ENCODE measurements at regions not wholly inside any gene's neighbourhood (a gene's known extent, or its start where the extent isn't known, plus 50 kb on each side); places are given as distances from the start of the nearest gene placed in this dataset.

DNA sequence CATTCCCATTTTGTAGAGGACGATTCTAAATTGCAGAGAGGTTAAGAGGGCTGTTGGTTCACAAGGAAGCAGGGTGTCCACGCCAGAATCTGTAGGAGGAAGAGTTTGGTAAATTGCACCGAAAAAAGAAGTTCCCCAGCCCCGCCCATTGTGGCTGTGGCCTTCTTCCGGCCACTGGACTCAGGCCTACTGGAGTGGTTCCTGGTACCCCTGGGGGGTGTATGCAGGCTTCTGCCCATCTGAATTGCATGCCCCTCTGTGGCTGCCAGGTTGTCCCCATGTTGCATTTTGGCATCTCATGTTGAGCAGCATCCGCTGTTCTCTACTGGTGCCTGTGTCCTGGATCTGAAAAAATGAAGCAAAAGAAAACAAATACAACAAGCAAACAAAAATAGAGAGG, 234.2 kb downstream of the WDR11 start:
- no peak overlapping the region for H3K27ac ChIP-seq (ENCODE audit: low read depth, low read length, poor library complexity, severe bottlenecking)
- H3K9me3 ChIP-seq (ENCODE audit: low read length) = no peaks in the 10 kb centered on the region
- H3K9me2 ChIP-seq (ENCODE audit: low read depth, low read length) = no peaks in the 10 kb centered on the region
- H3K36me3 ChIP-seq (ENCODE audit: insufficient read depth, low read length) = no peaks in the 10 kb centered on the region
- H3F3A ChIP-seq (ENCODE audit: insufficient read depth, low read length) = no peaks in the 10 kb centered on the region
- TF ChIP-seq, protein P1, sequence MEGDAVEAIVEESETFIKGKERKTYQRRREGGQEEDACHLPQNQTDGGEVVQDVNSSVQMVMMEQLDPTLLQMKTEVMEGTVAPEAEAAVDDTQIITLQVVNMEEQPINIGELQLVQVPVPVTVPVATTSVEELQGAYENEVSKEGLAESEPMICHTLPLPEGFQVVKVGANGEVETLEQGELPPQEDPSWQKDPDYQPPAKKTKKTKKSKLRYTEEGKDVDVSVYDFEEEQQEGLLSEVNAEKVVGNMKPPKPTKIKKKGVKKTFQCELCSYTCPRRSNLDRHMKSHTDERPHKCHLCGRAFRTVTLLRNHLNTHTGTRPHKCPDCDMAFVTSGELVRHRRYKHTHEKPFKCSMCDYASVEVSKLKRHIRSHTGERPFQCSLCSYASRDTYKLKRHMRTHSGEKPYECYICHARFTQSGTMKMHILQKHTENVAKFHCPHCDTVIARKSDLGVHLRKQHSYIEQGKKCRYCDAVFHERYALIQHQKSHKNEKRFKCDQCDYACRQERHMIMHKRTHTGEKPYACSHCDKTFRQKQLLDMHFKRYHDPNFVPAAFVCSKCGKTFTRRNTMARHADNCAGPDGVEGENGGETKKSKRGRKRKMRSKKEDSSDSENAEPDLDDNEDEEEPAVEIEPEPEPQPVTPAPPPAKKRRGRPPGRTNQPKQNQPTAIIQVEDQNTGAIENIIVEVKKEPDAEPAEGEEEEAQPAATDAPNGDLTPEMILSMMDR (IDR thresholded peaks at IDR 0.05; ENCODE audit: low read length) = no peak
- TF ChIP-seq EZH2 (IDR thresholded peaks at IDR 0.05; ENCODE audit: borderline replicate concordance, low read length) = no peak
- no peaks in the 10 kb centered on the region for H3K4me1 ChIP-seq (ENCODE audit: insufficient read depth, low read length, severe bottlenecking)
- no peaks in the 10 kb centered on the region for H4K20me1 ChIP-seq (ENCODE audit: insufficient read depth, low read length)
- H3K4me2 ChIP-seq (ENCODE audit: low read length) = no peak overlapping the region
- H2AFZ ChIP-seq (ENCODE audit: low read length) = no peak overlapping the region
- no peak overlapping the region for H3K4me3 ChIP-seq (ENCODE audit: low read depth, low read length, poor library complexity, severe bottlenecking)
- no peak overlapping the region for H3K9ac ChIP-seq (ENCODE audit: low read length)
- no peaks in the 10 kb centered on the region for H3K27me3 ChIP-seq (ENCODE audit: insufficient read depth, low read length)
- no peaks in the 10 kb centered on the region for H3K79me2 ChIP-seq (ENCODE audit: insufficient read depth, low read length)

DNA sequence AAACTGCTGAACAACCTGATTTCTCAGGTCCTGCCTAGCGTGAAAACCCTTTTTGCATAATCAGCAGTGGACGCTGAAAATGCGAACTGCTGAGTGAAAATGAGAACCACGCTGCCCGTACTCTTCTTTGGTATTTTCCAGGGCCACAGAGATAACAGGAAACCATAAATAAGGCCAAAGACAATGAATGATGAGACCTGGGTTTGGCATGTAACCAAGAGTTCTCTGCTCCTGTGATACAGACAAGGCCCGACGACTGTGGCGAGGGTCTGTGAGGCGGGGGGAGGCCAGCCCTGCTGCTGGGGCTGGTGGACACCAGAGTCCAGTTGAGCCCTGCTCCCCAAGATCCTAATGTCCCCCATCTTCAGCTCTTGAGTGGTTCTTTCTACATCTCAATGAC, 236.0 kb downstream of the WDR11 start:
- H3K4me1 ChIP-seq (ENCODE audit: insufficient read depth, low read length, severe bottlenecking) = no peaks in the 10 kb centered on the region
- H3K27me3 ChIP-seq (ENCODE audit: insufficient read depth, low read length) = no peaks in the 10 kb centered on the region
- H3K79me2 ChIP-seq (ENCODE audit: insufficient read depth, low read length) = no peaks in the 10 kb centered on the region
- no peak overlapping the region for H3K27ac ChIP-seq (ENCODE audit: low read depth, low read length, poor library complexity, severe bottlenecking)
- H3K9ac ChIP-seq (ENCODE audit: low read length) = no peak overlapping the region
- no peaks in the 10 kb centered on the region for H3K9me3 ChIP-seq (ENCODE audit: low read length)
- no peaks in the 10 kb centered on the region for H3K36me3 ChIP-seq (ENCODE audit: insufficient read depth, low read length)
- H3K4me2 ChIP-seq (ENCODE audit: low read length) = no peak overlapping the region
- H3K4me3 ChIP-seq (ENCODE audit: low read depth, low read length, poor library complexity, severe bottlenecking) = no peak overlapping the region
- H2AFZ ChIP-seq (ENCODE audit: low read length) = no peak overlapping the region
- TF ChIP-seq, protein P1 (IDR thresholded peaks at IDR 0.05; ENCODE audit: low read length) = no peak
- no peak for TF ChIP-seq EZH2 (IDR thresholded peaks at IDR 0.05; ENCODE audit: borderline replicate concordance, low read length)
- H4K20me1 ChIP-seq (ENCODE audit: insufficient read depth, low read length) = no peaks in the 10 kb centered on the region
- no peaks in the 10 kb centered on the region for H3F3A ChIP-seq (ENCODE audit: insufficient read depth, low read length)
- H3K9me2 ChIP-seq (ENCODE audit: low read depth, low read length) = no peaks in the 10 kb centered on the region

DNA sequence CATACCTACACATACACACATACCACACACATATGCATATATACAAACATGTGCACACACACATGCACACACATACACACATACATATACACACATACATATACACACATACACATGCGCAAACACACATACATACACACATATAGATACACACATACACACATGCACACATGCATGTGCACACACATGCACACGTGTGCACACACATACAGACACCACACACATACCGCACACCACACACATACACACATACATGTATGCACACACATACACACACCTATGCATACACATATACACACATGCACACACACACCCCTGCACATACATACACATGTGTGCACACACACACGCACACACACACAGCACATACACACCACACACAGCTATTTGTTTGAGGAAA, 236.5 kb downstream of the WDR11 start:
- Histone ChIP-seq H3K79me2 (ENCODE audit: insufficient read depth, low read length) (no peaks in the 10 kb centered on the region), H3K4me3 (ENCODE audit: low read depth, low read length, poor library complexity, severe bottlenecking) (no peak overlapping the region), H3K36me3 (ENCODE audit: insufficient read depth, low read length) (no peaks in the 10 kb centered on the region), H3K4me1 (ENCODE audit: insufficient read depth, low read length, severe bottlenecking) (no peaks in the 10 kb centered on the region), H4K20me1 (ENCODE audit: insufficient read depth, low read length) (no peaks in the 10 kb centered on the region), H3K4me2 (ENCODE audit: low read length) (no peak overlapping the region), H3K9me2 (ENCODE audit: low read depth, low read length) (no peaks in the 10 kb centered on the region), H2AFZ (ENCODE audit: low read length) (no peak overlapping the region), H3K27ac (ENCODE audit: low read depth, low read length, poor library complexity, severe bottlenecking) (no peak overlapping the region), H3K27me3 (ENCODE audit: insufficient read depth, low read length) (no peaks in the 10 kb centered on the region), H3K9ac (ENCODE audit: low read length) (no peak overlapping the region), H3K9me3 (ENCODE audit: low read length) (no peaks in the 10 kb centered on the region), H3F3A (ENCODE audit: insufficient read depth, low read length) (no peaks in the 10 kb centered on the region)
- TF ChIP-seq, protein P1 (IDR thresholded peaks at IDR 0.05; ENCODE audit: low read length) = no peak
- no peak for TF ChIP-seq EZH2 (IDR thresholded peaks at IDR 0.05; ENCODE audit: borderline replicate concordance, low read length)
